Neural progenitor cell (in vitro differentiated cells): ENCODE measurements at regions not wholly inside any gene's neighbourhood (a gene's known extent, or its start where the extent isn't known, plus 50 kb on each side); places are given as distances from the start of the nearest gene placed in this dataset.

Experiments used
- DNase-seq: peaks from one replicate; pipeline ENCODE4 v3.0.0-alpha.2; 2016; ENCODE audit warnings: low spot score
- H2AFZ ChIP-seq: fragments of 200-600 bp; sonication (generic); replicated peaks from 2 replicates; pipeline ENCODE4 v1.6.1; 2016; ENCODE audit warnings: antibody characterized with exemption
- H3F3A ChIP-seq: fragments of 200-600 bp; sonication (generic); 2 replicates; pipeline ENCODE4 v1.6.1; 2016; ENCODE audit warnings: antibody characterized with exemption, low read depth
- H3K27ac ChIP-seq: fragments of 200-600 bp; sonication (generic); 2 replicates; pipeline ENCODE4 v1.5.1; 2016; ENCODE audit warnings: mild to moderate bottlenecking
- H3K27me3 ChIP-seq: fragments of 200-600 bp; sonication (generic); 2 replicates; pipeline ENCODE4 v1.6.1; 2016; ENCODE audit warnings: mild to moderate bottlenecking, moderate library complexity
- H3K36me3 ChIP-seq: fragments of 200-600 bp; sonication (generic); 2 replicates; pipeline ENCODE4 v1.5.1; 2016
- H3K4me1 ChIP-seq: fragments of 200-600 bp; sonication (generic); 2 replicates; pipeline ENCODE4 v1.6.1; 2016; ENCODE audit warnings: mixed run types
- H3K4me2 ChIP-seq: fragments of 200-600 bp; sonication (generic); 2 replicates; pipeline ENCODE4 v1.6.1; 2016
- H3K4me3 ChIP-seq: fragments of 200-600 bp; sonication (generic); 2 replicates; pipeline ENCODE4 v1.5.1; 2016
- H3K79me2 ChIP-seq: fragments of 200-600 bp; sonication (generic); 2 replicates; pipeline ENCODE4 v1.6.1; 2016; ENCODE audit warnings: low read depth
- H3K9ac ChIP-seq: fragments of 200-600 bp; sonication (generic); 2 replicates; pipeline ENCODE4 v1.6.1; 2016
- H3K9me3 ChIP-seq: fragments of 200-600 bp; sonication (generic); 2 replicates; pipeline ENCODE4 v1.5.1; 2016; ENCODE audit warnings: low read depth
- H4K20me1 ChIP-seq: fragments of 200-600 bp; sonication (generic); 2 replicates; pipeline ENCODE4 v1.6.1; 2016; ENCODE audit warnings: low read depth
- H3K27ac Mint-ChIP-seq: 3 replicates; pipeline ENCODE4 v1.8.0; 2021; ENCODE audit warnings: mixed read lengths
- H3K27me3 Mint-ChIP-seq: 2 replicates; pipeline ENCODE4 v1.8.0; 2022; ENCODE audit warnings: low read depth, mild to moderate bottlenecking, inconsistent platforms, moderate library complexity, mixed read lengths; ENCODE audit not compliant: insufficient read depth
- H3K36me3 Mint-ChIP-seq: 3 replicates; pipeline ENCODE4 v1.8.0; 2021; ENCODE audit warnings: mixed read lengths
- H3K4me1 Mint-ChIP-seq: 3 replicates; pipeline ENCODE4 v1.8.0; 2021; ENCODE audit warnings: mixed read lengths
- H3K4me3 Mint-ChIP-seq: 3 replicates; pipeline ENCODE4 v1.8.0; 2021; ENCODE audit warnings: mild to moderate bottlenecking, moderate library complexity, mixed read lengths
- H3K9me3 Mint-ChIP-seq: 3 replicates; pipeline ENCODE4 v1.8.0; 2020; ENCODE audit warnings: mixed read lengths
- EZH2 ChIP-seq: fragments of 200-600 bp; sonication (generic); IDR thresholded peaks from 2 replicates; pipeline ENCODE4 v1.6.1; 2017; ENCODE audit warnings: antibody characterized with exemption, mild to moderate bottlenecking, moderate library complexity
- EZH2phosphoT487 ChIP-seq: fragments of 200-600 bp; sonication (generic); IDR thresholded peaks from 2 replicates; pipeline ENCODE4 v1.6.1; 2017; ENCODE audit warnings: antibody characterized with exemption
- TF ChIP-seq, protein P1 (sequence below): fragments of 200-600 bp; sonication (generic); IDR thresholded peaks from 2 replicates; pipeline ENCODE4 v1.5.1; 2017; ENCODE audit warnings: antibody characterized with exemption, mild to moderate bottlenecking

DNA sequence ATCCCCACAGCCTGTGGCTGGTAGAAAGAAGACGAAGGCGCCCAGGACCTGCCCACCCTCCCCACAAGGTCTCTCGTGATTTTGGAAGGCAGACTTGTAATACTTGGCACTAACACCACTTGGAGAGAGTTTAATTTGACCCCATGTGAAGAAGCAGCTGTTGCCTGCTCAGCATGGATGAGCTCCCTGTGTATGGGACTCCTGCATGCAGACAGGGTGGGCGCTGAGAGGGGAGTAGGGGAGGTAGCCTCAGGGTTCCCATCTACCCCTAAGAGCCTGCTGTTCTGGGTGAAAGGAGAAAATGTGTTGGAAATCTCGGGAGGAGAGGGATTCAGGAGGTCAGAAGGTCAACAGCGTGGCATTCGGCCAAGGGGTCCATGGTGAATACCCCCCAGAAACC is 625.9 kb downstream of the TBC1D22A start:
- no peaks in the 10 kb centered on the region for H3K9me3 ChIP-seq
- H3K4me3 ChIP-seq: no peak overlapping the region
- peaks cover 11% of the 10 kb centered on the region for H3K9me3 Mint-ChIP-seq

DNA sequence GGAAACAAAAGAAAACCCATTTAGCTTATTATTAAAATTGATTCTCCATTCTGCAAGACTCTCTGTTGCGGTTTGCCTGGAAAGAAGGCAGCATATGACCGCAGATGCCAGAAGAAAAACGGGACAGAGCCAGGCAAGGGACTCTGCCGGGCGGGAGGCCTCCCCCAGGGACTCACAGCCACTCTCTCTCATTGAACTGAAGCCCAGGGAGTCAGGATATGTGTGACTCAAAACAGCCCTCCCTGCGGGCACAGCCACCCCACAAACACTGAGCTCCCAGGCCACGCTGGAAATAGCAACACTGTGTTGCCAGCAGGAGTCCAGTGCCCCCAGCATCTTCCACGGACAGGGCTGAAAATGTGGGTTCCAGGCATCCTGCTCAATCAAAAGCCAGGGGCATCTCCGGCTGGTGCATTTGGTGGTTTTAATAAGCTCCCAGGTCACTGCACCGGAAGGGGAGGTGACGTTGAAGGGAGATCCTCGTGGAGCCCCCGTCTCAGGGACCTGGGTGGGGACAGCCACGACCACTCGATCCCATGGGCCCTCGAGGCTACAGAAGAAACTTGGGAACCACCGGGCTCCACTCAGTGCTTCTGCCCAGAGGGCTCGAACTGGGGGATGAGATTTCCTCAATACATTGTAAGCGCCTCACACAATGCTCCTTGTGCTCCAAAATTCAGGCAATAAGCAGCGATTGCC is 624.5 kb downstream of the TBC1D22A start:
- Mint-ChIP-seq H3K36me3 (no peaks in the 10 kb centered on the region), H3K9me3 (peaks cover 17% of the 10 kb centered on the region), H3K4me1 (no peaks in the 10 kb centered on the region), H3K27ac (no peak overlapping the region), H3K4me3 (no peak overlapping the region), H3K27me3 (peaks cover 5% of the 10 kb centered on the region)
- Histone ChIP-seq H3K4me3 (no peak overlapping the region), H3K4me1 (no peaks in the 10 kb centered on the region), H3K4me2 (no peak overlapping the region), H3K27me3 (no peaks in the 10 kb centered on the region), H3K36me3 (no peaks in the 10 kb centered on the region), H3K27ac (no peak overlapping the region), H3F3A (no peaks in the 10 kb centered on the region), H3K9me3 (no peaks in the 10 kb centered on the region), H3K9ac (no peak overlapping the region), H2AFZ (no peak overlapping the region), H4K20me1 (no peaks in the 10 kb centered on the region), H3K79me2 (no peaks in the 10 kb centered on the region)
- no peak for TF ChIP-seq EZH2phosphoT487
- TF ChIP-seq, protein P1, sequence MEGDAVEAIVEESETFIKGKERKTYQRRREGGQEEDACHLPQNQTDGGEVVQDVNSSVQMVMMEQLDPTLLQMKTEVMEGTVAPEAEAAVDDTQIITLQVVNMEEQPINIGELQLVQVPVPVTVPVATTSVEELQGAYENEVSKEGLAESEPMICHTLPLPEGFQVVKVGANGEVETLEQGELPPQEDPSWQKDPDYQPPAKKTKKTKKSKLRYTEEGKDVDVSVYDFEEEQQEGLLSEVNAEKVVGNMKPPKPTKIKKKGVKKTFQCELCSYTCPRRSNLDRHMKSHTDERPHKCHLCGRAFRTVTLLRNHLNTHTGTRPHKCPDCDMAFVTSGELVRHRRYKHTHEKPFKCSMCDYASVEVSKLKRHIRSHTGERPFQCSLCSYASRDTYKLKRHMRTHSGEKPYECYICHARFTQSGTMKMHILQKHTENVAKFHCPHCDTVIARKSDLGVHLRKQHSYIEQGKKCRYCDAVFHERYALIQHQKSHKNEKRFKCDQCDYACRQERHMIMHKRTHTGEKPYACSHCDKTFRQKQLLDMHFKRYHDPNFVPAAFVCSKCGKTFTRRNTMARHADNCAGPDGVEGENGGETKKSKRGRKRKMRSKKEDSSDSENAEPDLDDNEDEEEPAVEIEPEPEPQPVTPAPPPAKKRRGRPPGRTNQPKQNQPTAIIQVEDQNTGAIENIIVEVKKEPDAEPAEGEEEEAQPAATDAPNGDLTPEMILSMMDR: no peak
- TF ChIP-seq EZH2: no peak
- no peak for DNase-seq

More for the DNA sequence above, 625.9 kb downstream of the TBC1D22A start:
- peaks cover 5% of the 10 kb centered on the region for H3K27me3 Mint-ChIP-seq
- H2AFZ ChIP-seq: no peak overlapping the region
- H3K4me1 Mint-ChIP-seq: no peaks in the 10 kb centered on the region
- no peak for TF ChIP-seq EZH2
- TF ChIP-seq, protein P1: no peak
- TF ChIP-seq EZH2phosphoT487: no peak
- no peaks in the 10 kb centered on the region for H3F3A ChIP-seq
- H3K79me2 ChIP-seq: no peaks in the 10 kb centered on the region
- H3K27ac Mint-ChIP-seq: no peak overlapping the region
- no peak overlapping the region for H3K27ac ChIP-seq
- no peaks in the 10 kb centered on the region for H4K20me1 ChIP-seq
- H3K4me3 Mint-ChIP-seq: no peak overlapping the region
- H3K36me3 ChIP-seq: no peaks in the 10 kb centered on the region
- no peak overlapping the region for H3K4me2 ChIP-seq
- no peak overlapping the region for H3K9ac ChIP-seq
- H3K36me3 Mint-ChIP-seq: no peaks in the 10 kb centered on the region
- H3K27me3 ChIP-seq: no peaks in the 10 kb centered on the region
- DNase-seq: no peak
- H3K4me1 ChIP-seq: no peaks in the 10 kb centered on the region

DNA sequence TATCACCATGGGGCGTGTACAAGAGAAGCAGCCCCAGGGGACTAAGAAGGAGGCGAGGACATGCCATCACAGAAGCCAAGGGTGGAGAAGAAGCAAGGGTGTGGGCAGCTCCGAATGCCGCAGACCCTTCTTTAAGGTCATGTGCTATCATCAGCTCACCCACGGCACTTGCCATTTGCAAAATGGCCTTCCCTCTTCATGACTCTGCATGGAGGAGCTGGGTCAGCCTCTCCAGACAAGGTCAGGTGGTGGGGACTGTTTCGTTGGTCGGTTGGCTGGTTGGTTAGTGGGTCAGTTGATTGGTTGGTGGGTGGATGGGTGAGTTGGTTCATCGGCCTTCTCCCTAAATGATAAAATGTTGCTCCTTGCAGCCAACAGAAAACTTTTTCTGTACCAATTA is 622.5 kb downstream of the TBC1D22A start:
- no peak for TF ChIP-seq EZH2phosphoT487
- TF ChIP-seq, protein P1: no peak
- TF ChIP-seq EZH2: no peak
- H3K36me3 Mint-ChIP-seq: no peaks in the 10 kb centered on the region
- no peak overlapping the region for H3K4me3 Mint-ChIP-seq
- Histone ChIP-seq H3K4me2 (no peak overlapping the region), H3K79me2 (no peaks in the 10 kb centered on the region), H3K4me1 (no peaks in the 10 kb centered on the region), H3K27me3 (no peaks in the 10 kb centered on the region), H3K9me3 (no peaks in the 10 kb centered on the region), H3K36me3 (no peaks in the 10 kb centered on the region), H3K27ac (no peak overlapping the region), H3K4me3 (no peak overlapping the region), H2AFZ (no peak overlapping the region), H3K9ac (no peak overlapping the region), H3F3A (no peaks in the 10 kb centered on the region), H4K20me1 (no peaks in the 10 kb centered on the region)
- H3K27ac Mint-ChIP-seq: no peak overlapping the region
- no peak for DNase-seq
- H3K27me3 Mint-ChIP-seq: peaks cover 7% of the 10 kb centered on the region
- peaks cover 22% of the 10 kb centered on the region for H3K9me3 Mint-ChIP-seq
- no peaks in the 10 kb centered on the region for H3K4me1 Mint-ChIP-seq
